GM19452 (cell line): ENCODE measurements at regions not wholly inside any gene's neighbourhood (a gene's known extent, or its start where the extent isn't known, plus 50 kb on each side); places are given as distances from the start of the nearest gene placed in this dataset.

ENCODE experiments used
- ATAC-seq: cut with Tn5 transposase; IDR thresholded peaks from one replicate; pipeline ENCODE4 v1.9.1; 2021; ENCODE audit not compliant: unreplicated experiment

DNA sequence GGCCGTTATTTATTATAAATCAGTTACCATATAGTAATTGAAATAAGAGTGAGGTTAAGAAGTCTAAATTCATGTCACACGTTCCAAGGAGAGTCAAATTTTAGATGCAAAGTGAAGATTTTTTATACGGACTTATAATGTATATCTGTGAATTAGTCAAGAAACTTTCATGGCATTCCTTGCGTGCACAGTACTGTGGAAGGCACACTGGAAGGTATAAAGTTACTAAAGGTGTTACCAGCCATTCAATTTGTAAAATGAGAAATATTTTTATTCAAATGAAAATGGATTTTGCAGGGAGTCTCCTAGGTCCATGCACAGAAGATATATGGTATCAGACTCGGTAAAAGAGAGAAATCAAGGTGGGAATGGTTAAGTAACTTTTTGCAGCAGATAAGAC, 408.1 kb upstream of the CTNND2 start:
- ATAC-seq, result no peak

DNA sequence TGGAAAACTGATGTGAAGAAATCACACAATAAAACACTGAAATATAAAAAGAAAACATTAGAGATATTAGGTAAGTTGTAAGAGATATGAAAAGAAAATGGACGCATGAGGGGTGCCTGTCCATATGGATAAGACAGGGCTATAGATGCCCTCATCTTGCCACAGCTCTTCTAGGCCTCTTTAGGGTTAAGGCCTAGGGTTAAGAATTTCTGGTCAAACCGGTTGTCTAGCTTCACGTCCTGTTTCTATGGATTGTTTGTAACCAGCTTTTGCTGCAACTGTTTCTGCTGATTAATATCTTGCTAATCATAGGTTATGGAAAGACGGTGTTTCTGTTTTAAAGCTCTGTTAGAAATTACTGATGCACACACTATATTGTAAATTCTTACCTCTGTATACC, 389.9 kb upstream of the CTNND2 start:
- no peak for ATAC-seq

DNA sequence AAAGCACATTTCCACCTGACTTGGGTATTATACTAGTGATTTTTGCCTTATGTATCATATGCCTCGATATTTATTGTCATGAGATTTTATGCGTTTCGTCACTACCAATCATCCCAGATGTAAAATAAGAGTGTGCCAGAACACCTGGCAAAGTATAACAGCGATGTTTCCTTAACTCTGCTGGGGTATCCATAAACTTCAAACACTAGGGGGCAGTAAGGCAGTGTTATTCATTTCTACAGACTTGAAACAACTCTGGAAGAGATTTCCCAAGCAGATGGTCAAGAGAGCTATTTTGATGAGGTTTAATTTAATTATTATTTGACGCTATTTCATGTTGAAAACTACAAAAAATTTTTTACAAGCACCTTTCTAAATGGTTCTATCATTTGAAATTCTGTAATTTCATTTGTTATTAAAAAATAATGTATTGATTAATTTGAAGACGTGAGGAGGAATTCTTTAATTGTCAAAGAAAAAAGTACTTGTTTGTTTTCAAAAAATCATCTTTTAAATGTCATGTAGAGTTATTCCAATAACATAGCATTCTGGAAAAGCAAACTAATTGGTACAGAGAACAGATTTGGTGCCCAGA, 388.5 kb upstream of the CTNND2 start:
- no peak for ATAC-seq

DNA sequence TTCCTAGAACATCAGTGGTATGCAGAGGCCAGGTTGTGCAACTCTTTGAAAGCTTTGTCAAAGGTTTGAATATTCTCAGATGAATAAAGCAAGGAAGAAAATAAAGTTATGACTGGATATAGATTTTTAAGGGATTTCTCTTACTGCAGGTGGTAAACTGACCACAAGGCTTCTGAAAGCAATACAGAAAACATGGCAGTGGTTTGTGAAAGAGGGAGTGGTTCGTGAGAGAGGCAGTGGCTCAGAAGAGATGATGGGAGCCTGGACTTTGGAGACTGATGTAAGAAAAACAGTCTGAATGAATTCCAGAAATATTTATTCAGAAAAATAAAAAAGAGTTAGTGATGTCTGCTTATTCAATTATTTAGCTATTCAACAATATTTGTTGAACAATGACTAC, 380.4 kb upstream of the CTNND2 start:
- no peak for ATAC-seq

DNA sequence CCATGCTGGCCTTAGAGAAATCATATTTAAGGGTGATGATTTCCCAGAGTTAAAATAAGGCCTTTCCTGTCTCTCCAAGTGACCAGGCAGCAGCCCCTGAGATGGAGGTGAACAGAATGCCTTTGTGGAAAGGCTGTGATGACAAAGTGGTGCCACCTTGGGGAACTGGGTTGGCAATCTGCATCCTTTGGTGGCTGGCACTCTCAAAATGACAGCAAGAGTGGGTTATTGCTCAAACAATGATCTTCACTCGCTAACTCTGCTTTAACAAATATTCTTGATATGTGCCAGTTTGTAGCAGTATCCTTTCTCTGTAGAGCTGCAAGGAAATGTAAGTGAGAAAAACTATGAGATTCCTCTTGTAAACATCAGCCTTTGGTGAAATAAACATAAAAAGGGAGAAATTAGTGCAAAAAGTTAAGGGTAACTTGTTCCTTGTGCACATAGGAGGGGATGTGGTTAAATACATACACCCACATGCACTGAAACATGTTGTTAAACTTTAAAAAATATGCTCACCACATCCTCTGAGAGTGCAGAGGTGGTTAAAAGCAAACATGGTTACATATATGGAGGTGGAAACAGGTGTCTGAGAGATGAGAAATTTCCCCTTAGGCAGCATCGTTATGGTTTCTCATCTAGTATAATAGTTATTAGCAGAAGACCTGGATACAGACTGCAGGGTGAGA, 373.4 kb upstream of the CTNND2 start:
- ATAC-seq, result peak; percentile 96

DNA sequence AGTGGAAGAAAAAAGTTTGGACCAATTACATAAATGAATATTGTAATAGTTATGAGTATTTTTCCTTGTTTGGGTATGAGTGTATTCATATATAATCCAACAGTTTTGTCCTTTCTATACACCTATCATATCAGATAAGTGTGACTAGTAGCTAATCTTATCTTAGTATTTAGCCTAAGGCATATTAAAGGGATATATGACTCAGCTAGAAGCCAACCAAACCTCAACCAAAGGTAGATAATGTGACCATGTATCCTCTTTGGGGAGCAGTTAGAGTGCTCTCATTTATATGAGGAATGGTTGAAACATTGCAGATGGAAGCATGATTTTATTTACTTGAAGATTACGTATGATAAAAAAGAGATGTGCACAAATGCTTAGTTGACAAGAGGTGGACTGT, 370.0 kb upstream of the CTNND2 start:
- no peak for ATAC-seq

DNA sequence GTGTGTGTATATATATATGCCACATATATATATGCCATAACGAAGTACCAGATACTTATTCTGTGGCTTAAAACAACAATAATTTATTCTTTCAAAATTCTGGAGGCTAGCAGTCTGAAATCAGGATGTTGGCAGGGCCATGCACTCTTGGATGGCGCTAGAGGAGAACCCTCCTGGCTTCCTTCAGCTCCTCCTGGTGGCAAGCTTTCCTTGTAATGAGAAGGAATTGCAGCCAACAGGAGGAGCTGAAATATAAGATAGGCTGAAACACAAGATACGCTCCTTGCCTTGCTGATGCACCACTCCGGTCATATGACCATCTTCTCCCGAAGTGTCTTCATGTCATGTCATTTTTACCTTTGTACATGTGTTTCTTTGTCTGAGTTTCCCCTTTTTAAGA, 368.1 kb upstream of the CTNND2 start:
- ATAC-seq, result no peak

DNA sequence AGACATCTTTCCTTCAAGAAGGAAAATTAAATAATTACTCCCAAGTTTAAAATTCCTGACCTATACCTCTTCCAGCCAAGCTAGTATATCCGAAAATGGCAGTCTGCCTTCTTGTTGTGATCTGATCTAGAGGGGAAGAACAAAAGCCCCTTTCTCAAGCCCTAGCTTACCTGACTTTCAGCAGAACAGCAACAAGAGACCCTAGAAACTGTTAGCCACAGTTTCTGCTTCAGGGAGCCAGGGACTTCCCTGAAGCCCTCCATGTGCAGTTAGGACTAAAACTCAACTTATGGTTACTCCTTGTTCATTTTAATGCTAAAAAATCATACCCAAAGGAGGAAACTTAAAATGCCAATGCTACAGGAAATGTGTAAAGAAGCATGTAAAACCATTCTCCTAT, 366.7 kb upstream of the CTNND2 start:
- no peak for ATAC-seq

DNA sequence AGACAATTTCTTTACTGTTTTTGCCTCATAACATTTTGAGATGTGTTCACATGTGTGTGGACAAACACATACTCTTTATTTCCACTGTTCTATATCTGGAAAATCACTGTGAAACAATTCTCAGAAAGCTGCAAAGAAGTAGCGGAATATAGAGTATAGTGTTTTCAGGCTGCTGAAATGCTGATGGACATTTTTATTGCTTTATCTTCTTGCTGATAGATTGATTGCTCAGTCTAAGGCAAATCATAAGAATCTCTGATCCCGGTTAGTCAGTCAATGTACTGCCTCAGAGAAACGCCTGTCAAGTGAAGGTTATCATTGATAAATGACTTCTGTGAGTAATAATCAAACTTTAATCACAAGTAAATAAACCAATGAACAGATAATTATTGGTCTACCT, 364.9 kb upstream of the CTNND2 start:
- no peak for ATAC-seq

DNA sequence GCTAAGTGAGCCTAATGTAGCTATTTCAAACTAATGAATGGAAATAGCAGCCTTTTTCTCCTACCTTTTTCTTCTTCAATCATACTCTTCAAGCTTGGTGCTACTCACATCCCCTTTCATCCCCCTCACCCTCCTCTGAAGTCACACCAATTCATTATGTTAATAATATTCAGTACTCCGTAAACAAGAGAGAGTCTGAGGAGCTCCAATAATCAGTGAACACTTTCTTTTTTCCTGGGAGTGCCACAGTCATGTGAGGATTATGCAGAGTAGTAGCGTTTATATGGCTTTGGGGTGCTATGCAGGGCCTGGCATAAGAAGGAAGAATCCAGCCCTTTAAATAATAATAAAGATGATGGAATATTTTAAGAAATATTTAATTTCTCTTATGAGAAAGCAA, 354.3 kb upstream of the CTNND2 start:
- ATAC-seq, result no peak

DNA sequence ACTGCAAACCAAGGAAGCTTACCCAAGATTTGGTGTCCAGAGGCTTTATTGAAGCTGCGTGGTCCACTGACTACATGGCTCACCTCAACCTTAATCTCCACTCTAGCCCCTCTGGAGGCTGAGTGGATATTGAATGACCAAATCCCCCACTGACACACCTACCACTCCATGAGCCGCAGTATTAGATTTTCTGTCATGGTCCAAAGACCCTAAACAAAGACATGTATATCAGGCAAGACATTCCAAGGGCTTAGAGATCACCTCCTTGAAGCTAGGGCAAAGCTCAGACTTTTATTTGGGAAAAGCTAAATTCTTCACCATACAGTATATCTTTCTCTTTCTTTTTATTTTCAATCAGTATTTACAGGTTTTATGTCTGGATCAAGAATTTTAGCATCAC, 346.2 kb upstream of the CTNND2 start:
- ATAC-seq, result no peak

DNA sequence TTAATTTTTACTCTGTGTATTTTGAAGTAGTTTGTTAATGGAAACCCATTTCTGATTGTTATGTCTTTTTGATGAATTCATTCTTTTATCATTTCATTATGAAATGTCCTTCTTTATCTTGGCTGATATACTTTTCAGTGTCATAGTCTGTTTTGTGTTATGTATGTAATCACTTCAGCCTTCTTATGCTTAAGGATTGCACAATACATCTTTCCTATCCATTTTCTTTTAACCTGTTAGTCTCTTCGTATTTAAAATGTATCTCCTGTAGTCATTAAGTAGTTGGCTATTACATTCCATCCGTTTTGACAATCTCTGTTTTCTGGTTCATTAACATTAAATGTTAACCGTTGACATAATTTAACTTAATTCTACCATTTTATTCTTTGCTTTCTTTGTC, 344.6 kb upstream of the CTNND2 start:
- no peak for ATAC-seq

DNA sequence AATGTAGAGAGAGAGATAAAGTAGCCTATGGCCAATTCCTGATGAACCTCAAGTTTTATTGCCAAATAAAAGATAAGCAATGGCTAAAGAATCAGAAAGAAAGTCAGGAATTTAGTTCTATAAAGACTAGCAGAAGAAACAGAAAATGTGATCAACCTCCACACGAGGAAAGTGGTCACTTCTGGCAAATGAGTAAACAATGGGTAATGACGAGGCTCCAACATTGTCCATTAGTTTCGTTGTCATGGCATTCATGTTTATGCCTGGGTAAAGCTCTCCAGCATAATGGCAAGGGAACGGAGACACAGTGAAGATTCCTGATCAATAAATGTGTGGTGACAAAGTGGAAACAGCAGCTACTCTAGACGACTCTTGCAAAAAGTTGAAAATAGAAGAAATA, 341.8 kb upstream of the CTNND2 start:
- no peak for ATAC-seq

DNA sequence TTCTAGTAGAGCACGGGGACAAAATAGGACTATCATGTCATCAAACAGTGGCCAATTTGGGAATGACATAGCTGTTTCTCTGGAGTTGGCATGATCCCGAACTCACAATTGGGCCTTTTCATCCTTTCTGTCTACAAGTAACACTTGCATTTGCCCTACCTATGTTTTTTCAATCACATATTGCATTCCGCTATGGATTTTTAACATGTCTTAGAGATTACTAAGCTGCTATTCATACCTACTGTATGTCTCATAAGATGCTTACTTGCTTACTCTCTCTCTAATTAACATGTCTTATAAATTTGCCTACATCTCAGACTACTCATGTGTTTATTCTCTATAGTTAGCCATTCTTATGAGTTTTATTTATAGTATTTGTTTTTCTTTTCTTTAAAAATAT, 341.2 kb upstream of the CTNND2 start:
- ATAC-seq, result no peak

DNA sequence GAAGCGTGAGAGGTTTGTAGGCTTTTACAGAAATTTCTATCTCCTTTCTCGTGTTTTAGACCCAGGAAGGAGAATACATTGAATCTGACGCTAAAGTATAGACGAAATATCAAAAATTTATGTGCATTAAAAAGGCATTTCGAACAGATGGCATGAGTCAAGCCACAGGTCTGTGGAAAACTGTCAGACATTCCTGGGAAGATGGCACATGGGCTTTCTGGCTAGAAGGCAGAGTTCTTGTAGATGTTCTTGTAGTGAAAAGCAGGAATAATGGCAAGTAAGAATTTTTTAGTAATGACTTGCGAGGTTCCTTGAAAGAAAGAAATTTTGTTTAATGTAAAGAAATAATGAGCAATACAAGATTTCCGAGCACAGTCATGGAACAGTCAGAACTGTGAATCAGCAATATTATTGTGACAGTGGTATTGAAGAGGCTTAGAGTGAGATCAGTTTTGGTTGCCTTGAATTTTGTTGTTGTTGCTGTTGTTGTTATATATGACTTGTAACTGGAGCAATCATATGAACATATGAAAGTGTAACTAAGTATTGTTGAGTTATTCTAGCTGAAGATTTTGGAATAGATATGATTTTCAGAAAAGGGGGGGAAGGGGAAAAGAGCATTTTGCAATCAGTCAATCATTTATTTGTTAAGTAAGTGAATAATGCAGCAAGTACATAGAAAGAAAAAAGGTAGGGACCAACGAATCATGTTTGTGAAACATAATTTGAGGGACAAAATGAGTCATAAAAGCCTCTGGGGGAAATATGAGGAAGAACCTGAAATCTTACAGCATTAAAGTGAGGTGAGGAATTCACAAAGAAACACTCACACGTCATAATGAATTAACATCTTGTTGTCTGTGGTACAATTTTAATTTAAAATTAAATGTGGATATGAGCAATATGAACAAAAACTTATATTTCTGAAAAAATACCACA, 339.0 kb upstream of the CTNND2 start:
- no peak for ATAC-seq

DNA sequence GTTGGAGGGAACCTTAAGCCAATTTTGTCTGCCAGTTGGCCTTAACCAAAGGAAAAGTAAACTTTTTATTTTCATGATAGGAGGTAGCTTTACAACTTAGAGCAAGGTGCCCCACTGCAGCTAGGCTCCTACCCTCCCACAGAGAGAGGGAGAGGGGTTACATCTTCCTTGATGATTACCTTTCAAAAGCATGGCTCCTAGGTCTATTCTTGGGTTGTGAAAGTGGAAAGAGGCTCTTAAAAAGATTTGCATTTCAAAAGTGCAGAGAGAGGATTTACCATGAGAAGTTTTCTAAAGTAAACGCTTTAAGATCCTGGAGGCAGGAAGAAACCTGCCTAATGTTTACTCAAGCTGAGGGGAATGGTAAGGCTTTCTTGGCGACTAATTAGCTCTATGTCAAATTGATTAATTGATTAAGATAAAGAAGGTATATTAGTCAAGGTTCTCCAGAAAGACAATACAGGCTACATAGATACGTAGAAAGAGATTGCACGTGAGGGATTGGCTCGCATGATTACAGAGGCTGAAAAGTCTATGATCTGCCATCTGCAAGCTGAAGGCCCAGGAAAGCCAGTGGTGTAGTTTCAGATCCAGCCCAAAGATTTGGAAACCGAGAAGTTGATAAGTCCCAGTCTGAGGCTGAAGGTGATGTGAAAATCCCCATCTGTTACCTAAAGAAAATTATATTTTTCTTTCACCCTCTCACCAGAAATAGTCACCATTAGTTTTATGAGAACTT, 333.8 kb upstream of the CTNND2 start:
- ATAC-seq, result no peak

DNA sequence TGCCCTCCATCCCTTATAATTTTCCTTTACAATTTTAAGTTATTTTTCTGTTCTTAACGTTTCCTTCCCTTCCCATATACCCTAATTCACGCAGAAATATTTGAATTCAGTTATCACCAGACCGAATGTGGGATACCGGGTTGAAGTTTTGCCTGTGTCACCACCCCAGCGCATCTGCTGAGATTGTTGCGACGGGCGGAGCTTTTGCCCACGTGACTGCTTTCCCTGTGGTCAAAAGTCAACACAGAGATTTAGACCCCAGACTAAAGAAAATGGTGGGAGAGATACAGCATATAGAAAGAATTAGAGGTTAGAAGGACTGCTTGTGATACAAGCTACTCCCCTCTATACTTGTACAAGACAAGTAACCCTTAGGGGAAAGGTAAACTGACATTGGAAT, 326.4 kb upstream of the CTNND2 start:
- ATAC-seq, result no peak

DNA sequence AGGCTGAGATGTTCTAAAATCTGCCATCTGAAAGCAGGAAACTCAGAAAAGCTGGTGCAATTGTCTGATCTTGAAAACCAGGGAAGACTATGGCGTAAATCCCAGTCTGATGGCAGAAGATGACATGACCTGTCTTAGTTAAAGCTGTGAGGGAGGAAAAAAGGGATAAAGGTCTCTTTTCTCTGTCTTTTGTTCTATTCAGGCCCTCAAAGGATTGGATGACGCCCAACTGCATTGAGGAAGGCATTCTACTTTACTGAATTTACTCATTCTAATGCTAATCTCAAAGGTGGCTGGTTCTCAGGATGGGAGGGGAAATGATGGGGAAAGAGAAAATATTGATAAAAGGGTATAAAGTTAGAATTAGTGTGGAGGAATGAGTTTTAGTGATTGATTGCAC, 312.8 kb upstream of the CTNND2 start:
- no peak for ATAC-seq

DNA sequence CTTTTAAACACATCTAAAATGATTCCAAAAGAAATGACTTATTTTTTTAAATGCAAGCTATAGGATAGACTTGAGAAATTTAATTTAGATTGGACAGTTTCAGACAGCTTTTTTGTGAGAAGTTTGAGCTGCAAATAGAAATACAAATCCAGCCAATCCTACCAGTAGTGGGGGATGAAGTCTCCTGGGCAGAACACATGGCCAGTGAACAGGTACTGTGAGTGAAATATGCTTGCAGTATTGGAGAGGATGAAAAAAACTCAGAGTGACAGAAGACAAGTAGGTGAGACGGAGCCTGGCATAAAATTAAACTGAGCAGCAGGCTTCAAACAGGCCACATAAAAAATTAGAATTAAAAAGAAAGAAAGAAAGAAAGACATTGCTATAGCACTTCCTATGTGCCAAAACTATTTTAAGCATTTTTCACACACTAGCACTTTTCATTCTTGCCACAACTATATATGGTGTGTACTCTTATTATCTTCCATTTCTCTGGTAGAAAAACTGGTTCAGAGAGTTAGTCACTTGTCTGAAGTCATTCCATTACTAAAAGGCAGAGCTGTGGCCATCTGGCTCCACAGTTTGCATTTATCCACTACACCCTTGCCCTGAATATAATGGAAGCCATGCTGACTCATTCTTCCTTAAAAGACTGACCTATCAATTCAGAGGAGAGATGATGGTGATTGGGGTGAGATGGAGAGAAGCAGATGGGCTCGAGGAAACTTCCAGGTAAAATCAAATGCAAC, 310.2 kb upstream of the CTNND2 start:
- ATAC-seq, result no peak

DNA sequence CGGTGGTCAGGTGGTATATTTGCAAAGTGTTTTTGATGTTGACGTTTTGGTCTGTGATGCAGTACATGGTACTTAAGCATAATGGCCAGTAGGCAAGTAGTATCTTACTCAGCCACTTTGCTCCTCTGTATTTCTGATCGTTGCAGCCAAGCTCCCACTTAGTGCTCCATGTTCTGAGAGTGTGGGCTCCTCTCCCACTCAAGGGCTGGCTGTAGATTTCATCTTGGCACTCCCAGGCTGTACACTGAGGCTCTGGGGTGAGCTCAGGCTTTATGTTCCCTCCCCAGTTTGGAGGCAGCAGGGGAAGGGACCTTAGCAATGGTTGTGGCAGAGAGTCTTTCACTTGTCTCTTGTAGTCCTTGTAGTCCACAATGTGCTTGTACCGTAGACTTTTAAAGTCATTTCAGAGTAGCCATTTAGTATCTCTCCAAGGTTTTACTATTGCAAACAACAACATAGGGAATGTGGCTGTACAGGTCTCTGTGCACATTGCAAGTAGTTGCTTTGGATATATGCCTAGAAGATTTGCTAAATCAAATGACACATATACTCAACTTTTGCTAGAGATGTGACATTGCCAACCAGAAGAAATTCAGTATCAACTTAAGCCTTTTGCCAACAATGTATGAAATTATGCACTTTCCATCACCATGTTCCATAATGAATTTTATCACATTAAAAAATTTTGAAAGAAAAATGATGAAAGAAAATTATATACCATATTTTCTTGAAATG, 304.3 kb upstream of the CTNND2 start:
- ATAC-seq, result no peak
